CD14-positive monocyte (primary cell): ENCODE measurements at regions not wholly inside any gene's neighbourhood (a gene's known extent, or its start where the extent isn't known, plus 50 kb on each side); places are given as distances from the start of the nearest gene placed in this dataset.

Source experiments
- DNase-seq, 3 donors: peaks; one replicate each; pipeline ENCODE4 v3.0.0-alpha.2; 2011 to 2022
- H2AFZ ChIP-seq: 2 replicates; pipeline ENCODE4 v1.6.0; 2012; ENCODE audit warnings: mild to moderate bottlenecking, low read depth, low read length, inconsistent platforms; ENCODE audit not compliant: insufficient read depth, poor library complexity, severe bottlenecking
- H3K27ac ChIP-seq, 2 donors: 1 replicate in 1 of 2; 2 replicates in 1 of 2; pipeline ENCODE4 v1.5.1; 2012 to 2013; ENCODE audit warnings: low read length in 2 of 2, control low read depth in 1 of 2, inconsistent platforms in 1 of 2, low read depth in 1 of 2, mild to moderate bottlenecking in 1 of 2
- H3K27me3 ChIP-seq, 2 donors: one replicate each; pipeline versions ENCODE4 v1.6.0 to v1.6.1; 2011 to 2013; ENCODE audit warnings: low read length in 2 of 2; ENCODE audit not compliant: control insufficient read depth in 2 of 2, insufficient read depth in 2 of 2
- H3K36me3 ChIP-seq, 2 donors: replicated peaks in 1 of 2; 1 replicate in 1 of 2; 2 replicates in 1 of 2; pipeline versions ENCODE4 v1.5.1 to v1.6.1; 2012 to 2013; ENCODE audit warnings: low read length in 2 of 2, control low read depth in 1 of 2, inconsistent platforms in 1 of 2, mild to moderate bottlenecking in 1 of 2; ENCODE audit not compliant: insufficient read depth in 2 of 2, control insufficient read depth in 1 of 2
- H3K4me1 ChIP-seq, 2 donors: 1 replicate in 1 of 2; 2 replicates in 1 of 2; pipeline versions ENCODE4 v1.5.1 to v1.6.1; 2012 to 2013; ENCODE audit warnings: low read length in 2 of 2, control low read depth in 1 of 2, inconsistent platforms in 1 of 2, mild to moderate bottlenecking in 1 of 2, moderate library complexity in 1 of 2; ENCODE audit not compliant: insufficient read depth in 2 of 2, control insufficient read depth in 1 of 2
- H3K4me2 ChIP-seq: replicated peaks from 2 replicates; pipeline ENCODE3; 2012; ENCODE audit warnings: low read length, moderate library complexity, mild to moderate bottlenecking; ENCODE audit not compliant: poor library complexity, severe bottlenecking; ENCODE audit errors: extremely low read depth
- H3K4me3 ChIP-seq, 3 experiments: fragments of 200-600 bp in 1 of 3; sonication (generic) in 1 of 3; replicated peaks in 1 of 3; 1 replicate in 2 of 3; 2 replicates in 1 of 3; pipeline ENCODE4 v1.5.1; 2011 to 2013; ENCODE audit warnings: low read length in 3 of 3, mild to moderate bottlenecking in 3 of 3, control low read depth in 2 of 3, low read depth in 2 of 3, inconsistent platforms in 1 of 3, moderate library complexity in 1 of 3
- H3K79me2 ChIP-seq: 2 replicates; pipeline ENCODE4 v1.6.0; 2012; ENCODE audit warnings: mild to moderate bottlenecking, control low read depth, inconsistent platforms, low read length, moderate library complexity; ENCODE audit not compliant: insufficient read depth
- H3K9ac ChIP-seq: 2 replicates; pipeline ENCODE4 v1.6.0; 2017; ENCODE audit warnings: low read length, mild to moderate bottlenecking; ENCODE audit not compliant: insufficient read depth, poor library complexity, severe bottlenecking
- H3K9me3 ChIP-seq, 2 donors: replicated peaks in 1 of 2; 1 replicate in 1 of 2; 2 replicates in 1 of 2; pipeline versions ENCODE4 v1.5.1 to v1.6.1; 2012 to 2013; ENCODE audit warnings: low read length in 2 of 2, control low read depth in 1 of 2; ENCODE audit not compliant: control insufficient read depth in 1 of 2, insufficient read depth in 1 of 2
- H4K20me1 ChIP-seq: 2 replicates; pipeline ENCODE4 v1.6.0; 2012; ENCODE audit warnings: mild to moderate bottlenecking, low read length, control low read depth, moderate library complexity; ENCODE audit not compliant: insufficient read depth
- H3K27ac Mint-ChIP-seq, 7 donors: one replicate each; pipeline ENCODE4 v1.8.0; 2020; ENCODE audit warnings: mild to moderate bottlenecking in 7 of 7, mixed read lengths in 7 of 7, moderate library complexity in 6 of 7, inconsistent platforms in 2 of 7
- H3K27me3 Mint-ChIP-seq, 3 donors: one replicate each; pipeline ENCODE4 v1.8.0; 2021 to 2022; ENCODE audit warnings: low read depth in 3 of 3, mild to moderate bottlenecking in 3 of 3, mixed read lengths in 3 of 3, moderate library complexity in 3 of 3, inconsistent platforms in 1 of 3
- H3K36me3 Mint-ChIP-seq, 2 donors: one replicate each; pipeline ENCODE4 v1.8.0; 2020; ENCODE audit warnings: mixed read lengths in 2 of 2, inconsistent platforms in 1 of 2, mild to moderate bottlenecking in 1 of 2
- H3K4me1 Mint-ChIP-seq: one replicate; pipeline ENCODE4 v1.8.0; 2020; ENCODE audit warnings: mild to moderate bottlenecking, mixed read lengths
- H3K4me3 Mint-ChIP-seq, 2 donors: one replicate each; pipeline ENCODE4 v1.8.0; 2020; ENCODE audit warnings: mild to moderate bottlenecking in 2 of 2, mixed read lengths in 2 of 2, moderate library complexity in 1 of 2
- H3K9me3 Mint-ChIP-seq, 7 donors: one replicate each; pipeline ENCODE4 v1.8.0; 2020 to 2022; ENCODE audit warnings: mixed read lengths in 7 of 7, mild to moderate bottlenecking in 6 of 7, moderate library complexity in 6 of 7, inconsistent platforms in 2 of 7
- CTCF ChIP-seq: fragments of 200-600 bp; IDR thresholded peaks from one replicate; pipeline ENCODE4 v1.8.0; 2022; ENCODE audit warnings: antibody characterized with exemption, mild to moderate bottlenecking
- WGBS: methylation state at CpG from one replicate; pipeline ENCODE4 v1.1.5; 2013; ENCODE audit warnings: missing lambda C conversion rate; ENCODE audit not compliant: insufficient coverage; 5-methylcytosine and 5-hydroxymethylcytosine counted together
- intact Hi-C, 2 donors: fragments of 100-400 bp; cut with micrococcal nuclease; formaldehyde crosslinking; loops; one replicate each; pipeline versions ENCODE4 v1.15.0 to v1.15.1; 2023

- peaks cover 0 to 5% (median 0%) of the 10 kb centered on the region in 7 donors for H3K9me3 Mint-ChIP-seq
- no peak overlapping the region for H3K27ac Mint-ChIP-seq
- no peaks in the 10 kb centered on the region for H3K4me1 ChIP-seq
- no peak overlapping the region for H3K4me2 ChIP-seq
- no peaks in the 10 kb centered on the region for H3K36me3 Mint-ChIP-seq
- H3K79me2 ChIP-seq: no peaks in the 10 kb centered on the region
- H3K27ac ChIP-seq: no peak overlapping the region
- no peak for TF ChIP-seq CTCF
- no peak overlapping the region for H3K4me3 Mint-ChIP-seq
- DNase-seq: no peak
- no CpG with 5 or more reads among the region's 5 CpGs for WGBS
- H4K20me1 ChIP-seq: no peaks in the 10 kb centered on the region
- no peaks in the 10 kb centered on the region for H3K27me3 ChIP-seq
- no peaks in the 10 kb centered on the region for H3K9me3 ChIP-seq
- no peaks in the 10 kb centered on the region for H3K27me3 Mint-ChIP-seq
- no peak overlapping the region for H2AFZ ChIP-seq
- no peak overlapping the region for H3K9ac ChIP-seq
- no peaks in the 10 kb centered on the region for H3K36me3 ChIP-seq
- no peaks in the 10 kb centered on the region for H3K4me1 Mint-ChIP-seq
- intact Hi-C loops: no loop called here
- H3K4me3 ChIP-seq: no peak overlapping the region
Observed at GRCh38 chr5:125422342-125422741, 675.9 kb upstream of the ZNF608 start.

- no peaks in the 10 kb centered on the region for H3K36me3 ChIP-seq
- H3K79me2 ChIP-seq: no peaks in the 10 kb centered on the region
- DNase-seq: no peak
- no peaks in the 10 kb centered on the region for H4K20me1 ChIP-seq
- TF ChIP-seq CTCF: no peak
- H3K27ac ChIP-seq: no peak overlapping the region
- Mint-ChIP-seq H3K27me3 (no peaks in the 10 kb centered on the region), H3K4me3 (no peak overlapping the region), H3K36me3 (no peaks in the 10 kb centered on the region), H3K27ac (no peak overlapping the region), H3K4me1 (no peaks in the 10 kb centered on the region), H3K9me3 (peaks cover 0 to 6% (median 1%) of the 10 kb centered on the region in 7 donors)
- H3K9me3 ChIP-seq: peaks cover 0 to 9% of the 10 kb centered on the region in 2 donors
- H2AFZ ChIP-seq: no peak overlapping the region
- no peak overlapping the region for H3K4me3 ChIP-seq
- H3K4me1 ChIP-seq: no peaks in the 10 kb centered on the region
- WGBS: 89% methylated on average over 1 of the region's 6 CpGs
- H3K27me3 ChIP-seq: no peaks in the 10 kb centered on the region
- H3K4me2 ChIP-seq: no peak overlapping the region
- intact Hi-C loops: no loop called here
- H3K9ac ChIP-seq: no peak overlapping the region
Observed at GRCh38 chr5:125424402-125425141, 678.1 kb upstream of the ZNF608 start.
